Lower lobe of right lung (tissue), 2 donors: ENCODE measurements at regions not wholly inside any gene's neighbourhood (a gene's known extent, or its start where the extent isn't known, plus 50 kb on each side); places are given as distances from the start of the nearest gene placed in this dataset.

Experiments
- ATAC-seq, 2 donors: fragments of 200-7000 bp; cut with Tn5 transposase; one replicate each; pipeline ENCODE4 v1.9.1; 2020 to 2022; ENCODE audit warnings: mild to moderate bottlenecking in 2 of 2, moderate library complexity in 2 of 2
- DNase-seq: peaks from one replicate; pipeline ENCODE4 v3.0.0-alpha.2; 2020
- H3K27ac ChIP-seq: fragments of 200-600 bp; one replicate; pipeline ENCODE4 v1.8.0; 2022
- H3K27me3 ChIP-seq: fragments of 200-600 bp; one replicate; pipeline ENCODE4 v1.8.0; 2022; ENCODE audit warnings: low read depth
- H3K36me3 ChIP-seq: fragments of 200-600 bp; one replicate; pipeline ENCODE4 v1.8.0; 2022; ENCODE audit warnings: mild to moderate bottlenecking
- H3K4me1 ChIP-seq: fragments of 200-600 bp; one replicate; pipeline ENCODE4 v1.8.0; 2022
- H3K4me3 ChIP-seq: fragments of 200-600 bp; one replicate; pipeline ENCODE4 v1.8.0; 2022; ENCODE audit warnings: mild to moderate bottlenecking
- H3K9me3 ChIP-seq: fragments of 200-600 bp; one replicate; pipeline ENCODE4 v1.8.0; 2022
- intact Hi-C: fragments of 100-400 bp; cut with DNase I; formaldehyde crosslinking; loops from one replicate; pipeline ENCODE4 v1.11.0; 2022
- TF ChIP-seq, protein P1 (sequence below): fragments of 200-600 bp; IDR thresholded peaks from one replicate; pipeline ENCODE4 v1.8.0; 2022; ENCODE audit warnings: antibody characterized with exemption, mild to moderate bottlenecking
- donor health status: DM: no; HTN: yes; CAD: no; lungs with severe emphysema.

DNA sequence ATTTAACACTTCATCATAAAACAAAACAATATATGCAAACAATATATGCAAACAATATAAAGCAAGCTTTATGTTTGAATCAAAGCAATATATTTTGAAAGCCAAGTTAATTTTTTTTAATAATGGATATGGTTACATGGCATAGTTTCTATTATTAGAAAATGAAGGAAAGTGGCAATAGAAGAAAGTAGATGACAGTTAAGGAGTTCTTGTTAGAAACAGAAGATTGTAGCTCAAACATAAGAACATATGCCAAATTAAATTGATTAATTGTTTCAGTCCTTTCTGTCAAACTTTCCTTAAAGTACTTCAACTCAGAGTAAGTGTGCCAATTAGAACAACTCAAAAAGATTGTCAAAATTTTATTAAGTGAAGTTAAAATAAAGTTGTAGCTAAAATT, 1248.3 kb downstream of the SLC16A7 start:
- no peaks in the 10 kb centered on the region for H3K9me3 ChIP-seq
- intact Hi-C loops: no loop called here
- ATAC-seq (no peak), DNase-seq (no peak)
- H3K27me3 ChIP-seq: no peaks in the 10 kb centered on the region
- H3K36me3 ChIP-seq: no peaks in the 10 kb centered on the region
- H3K27ac ChIP-seq: no peak overlapping the region
- H3K4me3 ChIP-seq: no peak overlapping the region
- TF ChIP-seq, protein P1, sequence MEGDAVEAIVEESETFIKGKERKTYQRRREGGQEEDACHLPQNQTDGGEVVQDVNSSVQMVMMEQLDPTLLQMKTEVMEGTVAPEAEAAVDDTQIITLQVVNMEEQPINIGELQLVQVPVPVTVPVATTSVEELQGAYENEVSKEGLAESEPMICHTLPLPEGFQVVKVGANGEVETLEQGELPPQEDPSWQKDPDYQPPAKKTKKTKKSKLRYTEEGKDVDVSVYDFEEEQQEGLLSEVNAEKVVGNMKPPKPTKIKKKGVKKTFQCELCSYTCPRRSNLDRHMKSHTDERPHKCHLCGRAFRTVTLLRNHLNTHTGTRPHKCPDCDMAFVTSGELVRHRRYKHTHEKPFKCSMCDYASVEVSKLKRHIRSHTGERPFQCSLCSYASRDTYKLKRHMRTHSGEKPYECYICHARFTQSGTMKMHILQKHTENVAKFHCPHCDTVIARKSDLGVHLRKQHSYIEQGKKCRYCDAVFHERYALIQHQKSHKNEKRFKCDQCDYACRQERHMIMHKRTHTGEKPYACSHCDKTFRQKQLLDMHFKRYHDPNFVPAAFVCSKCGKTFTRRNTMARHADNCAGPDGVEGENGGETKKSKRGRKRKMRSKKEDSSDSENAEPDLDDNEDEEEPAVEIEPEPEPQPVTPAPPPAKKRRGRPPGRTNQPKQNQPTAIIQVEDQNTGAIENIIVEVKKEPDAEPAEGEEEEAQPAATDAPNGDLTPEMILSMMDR: no peak
- no peaks in the 10 kb centered on the region for H3K4me1 ChIP-seq

DNA sequence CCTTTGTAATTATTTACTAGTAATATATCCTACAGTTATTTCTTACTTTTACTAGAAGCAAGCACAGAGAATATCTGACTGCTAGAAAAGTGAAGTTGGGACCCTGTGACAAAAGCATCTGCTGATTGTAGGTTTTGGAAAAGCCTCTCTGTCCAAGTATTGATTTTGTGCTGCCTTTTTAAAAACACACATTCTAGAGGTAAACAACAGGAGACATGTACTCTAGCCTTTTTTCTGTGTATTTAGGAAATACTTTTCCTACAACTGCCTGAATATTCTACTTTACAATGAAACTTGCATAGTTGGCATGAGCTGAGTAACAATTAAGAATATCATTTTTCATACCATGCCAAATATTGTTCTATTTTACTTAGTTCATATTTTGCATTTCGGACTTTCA, 1249.0 kb downstream of the SLC16A7 start:
- Histone ChIP-seq H3K27me3 (no peaks in the 10 kb centered on the region), H3K36me3 (no peaks in the 10 kb centered on the region), H3K4me3 (no peak overlapping the region), H3K9me3 (no peaks in the 10 kb centered on the region), H3K27ac (no peak overlapping the region), H3K4me1 (no peaks in the 10 kb centered on the region)
- intact Hi-C loops: no loop called here
- no peak for DNase-seq
- ATAC-seq: no peak
- TF ChIP-seq, protein P1: no peak

DNA sequence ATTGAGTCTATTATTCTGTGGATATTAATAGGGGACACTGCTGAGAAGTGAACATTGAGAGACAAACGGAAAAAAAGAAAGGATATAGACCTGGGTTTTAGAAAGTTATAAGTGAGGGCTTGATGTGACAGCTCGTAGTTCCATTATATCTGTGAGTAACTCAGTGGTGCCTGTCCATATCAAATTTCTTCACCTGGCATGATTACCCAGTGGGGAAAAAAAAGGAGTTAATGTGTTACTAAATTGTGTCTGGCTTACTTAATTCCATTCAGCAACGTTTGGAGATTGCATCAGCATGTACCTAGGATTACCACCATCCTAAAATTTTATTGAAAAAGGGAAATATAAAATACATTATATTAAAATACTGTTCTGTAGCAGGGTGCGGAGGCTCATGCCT, 1249.9 kb downstream of the SLC16A7 start:
- DNase-seq (no peak), ATAC-seq (no peak)
- Histone ChIP-seq H3K4me3 (no peak overlapping the region), H3K36me3 (no peaks in the 10 kb centered on the region), H3K27me3 (no peaks in the 10 kb centered on the region), H3K27ac (no peak overlapping the region), H3K4me1 (no peaks in the 10 kb centered on the region), H3K9me3 (no peaks in the 10 kb centered on the region)
- intact Hi-C loops: no loop called here
- TF ChIP-seq, protein P1: no peak

DNA sequence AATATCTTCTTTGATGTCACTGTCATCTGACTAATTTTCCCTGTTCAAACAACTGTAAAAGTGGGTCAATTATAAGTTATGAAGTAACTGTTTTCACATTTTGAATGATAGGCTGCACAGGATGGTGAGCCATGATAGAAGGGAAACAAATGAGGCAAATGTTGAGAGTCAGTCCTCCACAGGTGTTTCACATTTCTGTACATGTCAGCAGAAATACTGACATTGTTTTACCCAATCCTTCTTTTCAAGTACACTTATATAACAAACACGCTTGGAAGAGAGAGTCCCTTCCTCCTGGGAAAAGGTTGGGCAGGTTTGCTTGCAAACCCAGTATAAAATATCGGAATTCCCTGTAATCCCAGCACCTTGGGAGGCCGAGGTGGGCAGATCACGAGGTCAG, 1251.5 kb downstream of the SLC16A7 start:
- ATAC-seq (no peak), DNase-seq (no peak)
- intact Hi-C loops: no loop called here
- Histone ChIP-seq H3K4me3 (no peak overlapping the region), H3K27ac (no peak overlapping the region), H3K4me1 (no peaks in the 10 kb centered on the region), H3K36me3 (no peaks in the 10 kb centered on the region), H3K9me3 (no peaks in the 10 kb centered on the region), H3K27me3 (no peaks in the 10 kb centered on the region)
- TF ChIP-seq, protein P1: no peak

DNA sequence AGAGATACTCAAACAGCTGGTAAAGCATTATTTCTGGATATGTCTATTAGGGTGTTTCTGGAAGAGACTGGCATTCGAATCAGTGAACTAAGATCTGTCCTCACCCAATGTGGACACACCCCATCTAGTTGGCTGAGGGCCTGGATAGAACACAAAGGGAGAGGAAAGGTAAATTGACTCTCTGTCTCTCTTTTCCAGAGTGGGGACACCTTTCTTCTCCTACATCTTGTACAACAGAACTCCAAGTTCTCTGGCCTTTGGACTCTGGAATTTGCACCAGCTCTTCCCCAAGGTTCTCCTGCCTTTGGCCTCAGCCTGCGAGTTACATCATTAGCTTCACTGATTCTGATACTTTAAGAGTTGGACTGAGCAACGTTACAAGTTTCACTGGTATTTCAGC, 1253.9 kb downstream of the SLC16A7 start:
- intact Hi-C loops: no loop called here
- H3K27me3 ChIP-seq: no peaks in the 10 kb centered on the region
- TF ChIP-seq, protein P1: no peak
- H3K4me3 ChIP-seq: no peak overlapping the region
- H3K36me3 ChIP-seq: no peaks in the 10 kb centered on the region
- no peaks in the 10 kb centered on the region for H3K4me1 ChIP-seq
- DNase-seq (no peak), ATAC-seq (no peak)
- no peak overlapping the region for H3K27ac ChIP-seq
- H3K9me3 ChIP-seq: no peaks in the 10 kb centered on the region

DNA sequence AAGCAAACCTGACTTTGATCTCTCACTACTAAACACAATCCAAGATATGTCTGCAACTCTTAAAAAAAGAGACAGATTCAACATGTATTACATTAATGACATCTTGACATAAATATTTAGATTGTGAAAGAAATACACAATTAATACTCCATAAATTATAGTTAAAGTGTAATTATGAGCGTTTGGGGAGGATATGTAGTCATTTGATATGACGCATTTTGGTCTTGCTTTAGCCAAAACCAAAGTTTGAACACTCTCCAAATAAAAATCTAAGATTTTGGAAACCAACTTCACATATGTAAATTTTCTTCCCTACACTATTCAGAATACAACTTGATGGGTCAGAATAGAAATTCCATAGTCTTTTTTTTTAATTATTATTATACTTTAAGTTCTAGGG, 1257.6 kb downstream of the SLC16A7 start:
- intact Hi-C loops: no loop called here
- H3K9me3 ChIP-seq: no peaks in the 10 kb centered on the region
- H3K27ac ChIP-seq: no peak overlapping the region
- H3K27me3 ChIP-seq: no peaks in the 10 kb centered on the region
- no peak for DNase-seq
- no peak overlapping the region for H3K4me3 ChIP-seq
- no peaks in the 10 kb centered on the region for H3K4me1 ChIP-seq
- TF ChIP-seq, protein P1: no peak
- no peaks in the 10 kb centered on the region for H3K36me3 ChIP-seq
- no peak for ATAC-seq
